SK-N-SH treated with all-trans-retinoic acid at 6 μM for 48 hours (cell line): ENCODE measurements at regions not wholly inside any gene's neighbourhood (a gene's known extent, or its start where the extent isn't known, plus 50 kb on each side); places are given as distances from the start of the nearest gene placed in this dataset.

ENCODE experiments used
- TCF4 ChIP-seq: fragments of 250-450 bp; sonication (Bioruptor Pico); IDR thresholded peaks from 2 replicates; pipeline ENCODE4 v1.8.0; 2021; ENCODE audit warnings: mild to moderate bottlenecking, moderate library complexity, borderline replicate concordance
- ZNF70 ChIP-seq: fragments of 450-650 bp; formaldehyde crosslinking; IDR thresholded peaks from 2 replicates; pipeline ENCODE4 v1.5.0; 2020; ENCODE audit warnings: mild to moderate bottlenecking, moderate library complexity

DNA sequence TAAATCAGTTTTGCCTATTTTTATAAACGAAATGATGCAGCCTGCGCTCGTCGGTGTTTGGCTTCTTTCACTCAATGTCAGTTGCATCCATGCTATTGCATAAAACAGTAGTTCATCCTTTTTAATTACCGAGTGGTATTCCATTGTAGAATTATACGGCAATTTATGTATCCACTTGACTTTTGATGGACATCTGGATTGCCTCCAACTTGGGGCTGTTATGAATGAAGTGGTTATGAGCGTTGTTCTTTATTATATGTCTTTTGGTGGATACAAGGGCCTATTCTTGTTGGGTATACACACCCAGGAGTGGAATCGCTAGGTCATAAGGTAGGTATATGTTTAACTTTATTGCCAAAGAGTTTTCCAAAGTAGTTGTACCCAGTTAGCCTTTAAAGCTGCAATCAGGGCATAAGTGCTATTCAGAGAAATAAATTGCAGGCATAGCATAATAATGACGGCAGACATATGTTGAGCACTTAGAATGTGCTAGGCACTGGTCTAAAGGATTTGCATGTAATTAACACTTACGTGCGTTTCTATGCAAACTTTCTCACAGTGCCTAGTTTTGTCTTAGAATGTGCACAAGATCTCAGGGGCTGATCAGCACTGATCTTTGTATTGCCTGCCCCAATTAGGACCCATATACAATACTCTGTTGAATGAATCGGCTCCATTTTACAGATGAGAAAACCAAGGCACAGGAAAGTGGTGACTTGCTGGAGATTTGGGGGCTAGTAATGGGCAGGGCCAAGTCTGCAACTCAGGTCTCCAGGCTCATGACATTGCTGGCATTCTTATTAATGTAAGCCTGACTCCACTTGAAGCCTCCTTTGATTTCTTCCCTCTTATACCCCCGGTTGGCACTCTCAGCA lies 407.0 kb downstream of the BCOR start:
- TF ChIP-seq TCF4 (CRISPR knock-in tag): no peak
- no peak for TF ChIP-seq ZNF70
